CD14-positive monocyte (primary cell): ENCODE measurements at regions not wholly inside any gene's neighbourhood (a gene's known extent, or its start where the extent isn't known, plus 50 kb on each side); places are given as distances from the start of the nearest gene placed in this dataset.

Experiments
- DNase-seq, 3 donors: peaks; one replicate each; pipeline ENCODE4 v3.0.0-alpha.2; 2011 to 2022
- H2AFZ ChIP-seq: 2 replicates; pipeline ENCODE4 v1.6.0; 2012; ENCODE audit warnings: mild to moderate bottlenecking, low read depth, low read length, inconsistent platforms; ENCODE audit not compliant: insufficient read depth, poor library complexity, severe bottlenecking
- H3K27ac ChIP-seq, 2 donors: 1 replicate in 1 of 2; 2 replicates in 1 of 2; pipeline ENCODE4 v1.5.1; 2012 to 2013; ENCODE audit warnings: low read length in 2 of 2, control low read depth in 1 of 2, inconsistent platforms in 1 of 2, low read depth in 1 of 2, mild to moderate bottlenecking in 1 of 2
- H3K27me3 ChIP-seq, 2 donors: one replicate each; pipeline versions ENCODE4 v1.6.0 to v1.6.1; 2011 to 2013; ENCODE audit warnings: low read length in 2 of 2; ENCODE audit not compliant: control insufficient read depth in 2 of 2, insufficient read depth in 2 of 2
- H3K36me3 ChIP-seq, 2 donors: replicated peaks in 1 of 2; 1 replicate in 1 of 2; 2 replicates in 1 of 2; pipeline versions ENCODE4 v1.5.1 to v1.6.1; 2012 to 2013; ENCODE audit warnings: low read length in 2 of 2, control low read depth in 1 of 2, inconsistent platforms in 1 of 2, mild to moderate bottlenecking in 1 of 2; ENCODE audit not compliant: insufficient read depth in 2 of 2, control insufficient read depth in 1 of 2
- H3K4me1 ChIP-seq, 2 donors: 1 replicate in 1 of 2; 2 replicates in 1 of 2; pipeline versions ENCODE4 v1.5.1 to v1.6.1; 2012 to 2013; ENCODE audit warnings: low read length in 2 of 2, control low read depth in 1 of 2, inconsistent platforms in 1 of 2, mild to moderate bottlenecking in 1 of 2, moderate library complexity in 1 of 2; ENCODE audit not compliant: insufficient read depth in 2 of 2, control insufficient read depth in 1 of 2
- H3K4me2 ChIP-seq: replicated peaks from 2 replicates; pipeline ENCODE3; 2012; ENCODE audit warnings: low read length, moderate library complexity, mild to moderate bottlenecking; ENCODE audit not compliant: poor library complexity, severe bottlenecking; ENCODE audit errors: extremely low read depth
- H3K4me3 ChIP-seq, 3 experiments: fragments of 200-600 bp in 1 of 3; sonication (generic) in 1 of 3; replicated peaks in 1 of 3; 1 replicate in 2 of 3; 2 replicates in 1 of 3; pipeline ENCODE4 v1.5.1; 2011 to 2013; ENCODE audit warnings: low read length in 3 of 3, mild to moderate bottlenecking in 3 of 3, control low read depth in 2 of 3, low read depth in 2 of 3, inconsistent platforms in 1 of 3, moderate library complexity in 1 of 3
- H3K79me2 ChIP-seq: 2 replicates; pipeline ENCODE4 v1.6.0; 2012; ENCODE audit warnings: mild to moderate bottlenecking, control low read depth, inconsistent platforms, low read length, moderate library complexity; ENCODE audit not compliant: insufficient read depth
- H3K9ac ChIP-seq: 2 replicates; pipeline ENCODE4 v1.6.0; 2017; ENCODE audit warnings: low read length, mild to moderate bottlenecking; ENCODE audit not compliant: insufficient read depth, poor library complexity, severe bottlenecking
- H3K9me3 ChIP-seq, 2 donors: replicated peaks in 1 of 2; 1 replicate in 1 of 2; 2 replicates in 1 of 2; pipeline versions ENCODE4 v1.5.1 to v1.6.1; 2012 to 2013; ENCODE audit warnings: low read length in 2 of 2, control low read depth in 1 of 2; ENCODE audit not compliant: control insufficient read depth in 1 of 2, insufficient read depth in 1 of 2
- H4K20me1 ChIP-seq: 2 replicates; pipeline ENCODE4 v1.6.0; 2012; ENCODE audit warnings: mild to moderate bottlenecking, low read length, control low read depth, moderate library complexity; ENCODE audit not compliant: insufficient read depth
- H3K27ac Mint-ChIP-seq, 7 donors: one replicate each; pipeline ENCODE4 v1.8.0; 2020; ENCODE audit warnings: mild to moderate bottlenecking in 7 of 7, mixed read lengths in 7 of 7, moderate library complexity in 6 of 7, inconsistent platforms in 2 of 7
- H3K27me3 Mint-ChIP-seq, 3 donors: one replicate each; pipeline ENCODE4 v1.8.0; 2021 to 2022; ENCODE audit warnings: low read depth in 3 of 3, mild to moderate bottlenecking in 3 of 3, mixed read lengths in 3 of 3, moderate library complexity in 3 of 3, inconsistent platforms in 1 of 3
- H3K36me3 Mint-ChIP-seq, 2 donors: one replicate each; pipeline ENCODE4 v1.8.0; 2020; ENCODE audit warnings: mixed read lengths in 2 of 2, inconsistent platforms in 1 of 2, mild to moderate bottlenecking in 1 of 2
- H3K4me1 Mint-ChIP-seq: one replicate; pipeline ENCODE4 v1.8.0; 2020; ENCODE audit warnings: mild to moderate bottlenecking, mixed read lengths
- H3K4me3 Mint-ChIP-seq, 2 donors: one replicate each; pipeline ENCODE4 v1.8.0; 2020; ENCODE audit warnings: mild to moderate bottlenecking in 2 of 2, mixed read lengths in 2 of 2, moderate library complexity in 1 of 2
- H3K9me3 Mint-ChIP-seq, 7 donors: one replicate each; pipeline ENCODE4 v1.8.0; 2020 to 2022; ENCODE audit warnings: mixed read lengths in 7 of 7, mild to moderate bottlenecking in 6 of 7, moderate library complexity in 6 of 7, inconsistent platforms in 2 of 7
- WGBS: methylation state at CpG from one replicate; pipeline ENCODE4 v1.1.5; 2013; ENCODE audit warnings: missing lambda C conversion rate; ENCODE audit not compliant: insufficient coverage; 5-methylcytosine and 5-hydroxymethylcytosine counted together
- intact Hi-C, 2 donors: fragments of 100-400 bp; cut with micrococcal nuclease; formaldehyde crosslinking; loops; one replicate each; pipeline versions ENCODE4 v1.15.0 to v1.15.1; 2023
- TF ChIP-seq, protein P1 (sequence below): fragments of 200-600 bp; IDR thresholded peaks from one replicate; pipeline ENCODE4 v1.8.0; 2022; ENCODE audit warnings: antibody characterized with exemption, mild to moderate bottlenecking

DNA sequence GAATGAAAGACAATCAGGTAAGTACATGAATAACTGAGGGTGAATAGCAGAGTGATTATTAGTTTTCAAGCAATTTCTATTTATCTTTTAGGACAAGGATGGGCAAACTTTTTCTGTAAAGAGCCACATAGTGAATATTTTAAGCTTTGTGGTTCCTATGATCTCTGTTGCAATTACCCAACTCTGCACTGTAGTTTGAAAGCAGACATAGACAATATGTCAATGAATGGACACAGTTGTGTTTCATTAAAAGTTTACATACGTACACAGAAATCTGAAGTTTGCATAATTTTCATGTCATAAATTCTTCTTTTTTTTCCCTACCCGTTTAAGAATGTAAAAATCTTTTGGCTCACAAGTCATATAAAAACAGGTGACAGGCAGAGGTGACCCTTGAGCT, 71.4 kb downstream of the ZNF281 start:
- Mint-ChIP-seq H3K9me3 (no peaks in the 10 kb centered on the region), H3K36me3 (no peaks in the 10 kb centered on the region), H3K27ac (peak overlapping the region in 1 of 7 donors; percentile 3), H3K27me3 (peaks cover 1 to 4% (median 2%) of the 10 kb centered on the region in 3 donors), H3K4me1 (peaks cover 30% of the 10 kb centered on the region), H3K4me3 (no peak overlapping the region)
- Histone ChIP-seq H3K4me1 (peaks cover 22 to 23% of the 10 kb centered on the region in 2 donors), H3K9ac (no peak overlapping the region), H3K36me3 (no peaks in the 10 kb centered on the region), H3K79me2 (no peaks in the 10 kb centered on the region), H3K9me3 (no peaks in the 10 kb centered on the region), H3K27me3 (no peaks in the 10 kb centered on the region), H3K4me2 (no peak overlapping the region), H2AFZ (no peak overlapping the region), H4K20me1 (no peaks in the 10 kb centered on the region), H3K27ac (no peak overlapping the region), H3K4me3 (no peak overlapping the region)
- TF ChIP-seq, protein P1, sequence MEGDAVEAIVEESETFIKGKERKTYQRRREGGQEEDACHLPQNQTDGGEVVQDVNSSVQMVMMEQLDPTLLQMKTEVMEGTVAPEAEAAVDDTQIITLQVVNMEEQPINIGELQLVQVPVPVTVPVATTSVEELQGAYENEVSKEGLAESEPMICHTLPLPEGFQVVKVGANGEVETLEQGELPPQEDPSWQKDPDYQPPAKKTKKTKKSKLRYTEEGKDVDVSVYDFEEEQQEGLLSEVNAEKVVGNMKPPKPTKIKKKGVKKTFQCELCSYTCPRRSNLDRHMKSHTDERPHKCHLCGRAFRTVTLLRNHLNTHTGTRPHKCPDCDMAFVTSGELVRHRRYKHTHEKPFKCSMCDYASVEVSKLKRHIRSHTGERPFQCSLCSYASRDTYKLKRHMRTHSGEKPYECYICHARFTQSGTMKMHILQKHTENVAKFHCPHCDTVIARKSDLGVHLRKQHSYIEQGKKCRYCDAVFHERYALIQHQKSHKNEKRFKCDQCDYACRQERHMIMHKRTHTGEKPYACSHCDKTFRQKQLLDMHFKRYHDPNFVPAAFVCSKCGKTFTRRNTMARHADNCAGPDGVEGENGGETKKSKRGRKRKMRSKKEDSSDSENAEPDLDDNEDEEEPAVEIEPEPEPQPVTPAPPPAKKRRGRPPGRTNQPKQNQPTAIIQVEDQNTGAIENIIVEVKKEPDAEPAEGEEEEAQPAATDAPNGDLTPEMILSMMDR, result no peak
- no peak for DNase-seq
- intact Hi-C loops, result no loop called here
- WGBS, result no CpG with 5 or more reads among the region's 2 CpGs

DNA sequence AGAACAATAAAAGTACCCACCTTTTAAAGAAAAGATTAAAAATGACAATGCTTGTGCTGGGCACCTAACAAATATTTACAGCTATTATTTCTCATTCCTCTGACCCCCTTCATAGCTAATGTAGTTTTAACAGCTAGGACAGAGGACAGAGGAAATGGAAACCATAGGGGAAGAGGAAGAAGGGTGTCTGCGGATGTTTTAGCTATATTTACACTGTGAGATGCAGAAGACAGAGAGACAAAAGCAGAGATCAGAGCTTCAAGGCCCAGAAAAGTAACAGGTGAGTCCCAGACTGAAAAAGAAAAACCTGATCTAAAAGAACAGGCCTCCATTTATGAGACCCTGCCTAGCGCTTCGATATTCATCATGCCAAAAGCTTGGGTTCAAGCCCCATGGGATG, 72.0 kb downstream of the ZNF281 start:
- TF ChIP-seq, protein P1, result no peak
- no peaks in the 10 kb centered on the region for H4K20me1 ChIP-seq
- H3K4me1 ChIP-seq, result peaks cover 18 to 19% of the 10 kb centered on the region in 2 donors
- Mint-ChIP-seq H3K4me1 (peaks cover 27% of the 10 kb centered on the region), H3K36me3 (no peaks in the 10 kb centered on the region), H3K27me3 (peaks cover 1 to 4% (median 2%) of the 10 kb centered on the region in 3 donors), H3K9me3 (no peaks in the 10 kb centered on the region), H3K27ac (peak overlapping the region in 3 of 7 donors; percentile 12 to 52 (median 50)), H3K4me3 (no peak overlapping the region)
- no peaks in the 10 kb centered on the region for H3K9me3 ChIP-seq
- no peak overlapping the region for H3K27ac ChIP-seq
- DNase-seq, result peak in 1 of 3 donors; percentile 23
- H3K79me2 ChIP-seq, result no peaks in the 10 kb centered on the region
- peak overlapping the region; percentile 32 for H2AFZ ChIP-seq
- intact Hi-C loops, result no loop called here
- peak overlapping the region; percentile 8 for H3K4me2 ChIP-seq
- no peak overlapping the region for H3K4me3 ChIP-seq
- H3K9ac ChIP-seq, result no peak overlapping the region
- 0% methylated on average over 1 of the region's 3 CpGs for WGBS
- H3K27me3 ChIP-seq, result no peaks in the 10 kb centered on the region
- H3K36me3 ChIP-seq, result no peaks in the 10 kb centered on the region
